Activated CD8-positive, alpha-beta memory T cell treated with anti-CD3 and anti-CD28 coated beads for 4 hours (primary cell): ENCODE measurements at regions not wholly inside any gene's neighbourhood (a gene's known extent, or its start where the extent isn't known, plus 50 kb on each side); places are given as distances from the start of the nearest gene placed in this dataset.
A peak's percentile ranks its signal among the peaks of the same experiment; 100 is the strongest.
"Not testable (repeated sequence)": the region's sequence is repeated elsewhere in the genome, so short reads cannot be mapped to it uniquely, and the experiment has no call there.

ENCODE experiments used
- DNase-seq, 2 donors: peaks; one replicate each; pipeline ENCODE4 v3.0.0-alpha.2; 2020; ENCODE audit warnings: low read depth in 2 of 2

DNA sequence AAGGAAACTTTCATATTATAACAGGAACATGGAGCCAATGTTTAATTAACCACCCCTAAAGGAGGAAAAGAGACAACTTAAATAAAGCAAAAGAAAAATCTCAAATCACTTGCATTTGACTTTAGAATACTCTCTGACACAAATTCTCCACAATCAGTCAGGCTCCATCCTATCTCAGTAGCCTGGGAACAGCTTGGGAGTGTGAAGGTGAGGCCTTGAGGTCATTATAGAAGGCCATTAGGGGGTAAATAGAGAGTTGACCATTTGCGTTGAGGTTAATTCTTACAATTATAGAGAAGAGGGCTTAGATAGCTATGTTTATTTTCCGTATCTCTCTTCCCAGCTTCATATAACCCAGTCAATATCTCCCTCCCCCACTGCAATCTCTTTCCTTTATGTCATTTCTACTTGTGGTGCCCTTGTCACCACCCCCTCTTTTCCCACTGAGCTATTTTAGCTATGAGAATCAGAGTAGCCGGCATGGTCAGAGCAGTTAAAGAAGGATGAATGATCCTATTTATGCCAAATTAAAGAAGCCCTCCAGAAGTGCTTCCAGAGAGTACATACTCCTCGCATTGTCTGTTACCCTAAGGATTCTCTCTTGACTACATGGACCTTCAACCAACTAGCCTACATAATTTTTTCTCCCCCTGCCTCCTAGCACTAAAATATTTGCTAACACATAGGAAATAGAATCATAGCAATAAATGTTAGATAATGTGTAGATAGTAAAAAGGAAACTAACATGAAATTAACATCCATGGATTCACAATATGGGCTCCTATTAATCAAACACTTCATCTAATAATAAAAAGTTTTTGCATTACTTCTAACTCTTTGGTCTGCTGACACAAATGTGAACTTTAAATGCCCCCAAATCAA lies 135.2 kb upstream of the KRR1 start:
- DNase-seq = no peak

DNA sequence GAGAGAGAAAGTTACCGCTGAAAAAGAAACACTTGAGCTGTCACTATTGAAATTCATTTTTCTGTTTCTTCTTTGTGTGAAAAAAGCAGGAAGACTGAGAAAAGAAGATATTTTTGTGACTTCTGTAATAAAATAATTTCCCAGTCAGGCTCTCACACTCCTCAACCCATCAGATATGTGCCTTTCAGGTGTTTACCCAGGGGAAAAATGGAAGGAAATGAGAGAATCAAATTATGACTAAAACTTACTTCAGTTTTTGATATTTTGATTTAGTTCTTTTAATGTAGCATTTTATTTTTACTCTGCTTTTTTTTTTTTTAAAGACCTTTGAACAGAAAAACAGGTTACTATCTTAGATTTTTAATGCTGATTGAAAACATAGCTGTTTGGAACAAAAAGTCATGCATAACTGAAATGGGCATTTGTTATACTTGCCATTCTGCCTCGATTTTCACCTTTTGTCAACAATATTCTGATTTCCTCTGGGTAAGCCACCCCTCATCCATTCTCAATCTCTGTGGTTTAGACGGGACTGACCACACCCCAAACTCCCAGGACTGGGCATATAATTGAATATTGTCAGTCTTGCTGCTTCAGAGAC lies 133.2 kb upstream of the KRR1 start:
- no peak for DNase-seq

DNA sequence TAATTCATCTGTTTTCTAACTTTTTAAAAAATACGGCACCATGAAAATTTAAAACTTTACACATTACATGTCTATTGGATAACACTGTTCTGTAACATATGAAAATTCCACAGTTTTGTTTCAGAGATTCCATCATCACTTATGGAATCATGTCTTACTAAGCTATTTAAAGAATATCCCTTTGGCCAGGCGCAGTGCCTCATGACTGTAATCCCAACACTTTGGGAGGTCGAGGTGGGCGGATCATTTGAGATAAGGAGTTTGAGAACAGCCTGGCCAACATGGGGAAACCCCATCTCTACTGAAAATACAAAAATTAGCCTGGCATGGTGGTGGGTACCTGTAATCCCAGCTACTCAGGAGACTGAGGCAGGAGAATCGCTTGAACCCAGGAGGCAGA lies 131.7 kb upstream of the KRR1 start:
- not testable (repeated sequence) for DNase-seq

DNA sequence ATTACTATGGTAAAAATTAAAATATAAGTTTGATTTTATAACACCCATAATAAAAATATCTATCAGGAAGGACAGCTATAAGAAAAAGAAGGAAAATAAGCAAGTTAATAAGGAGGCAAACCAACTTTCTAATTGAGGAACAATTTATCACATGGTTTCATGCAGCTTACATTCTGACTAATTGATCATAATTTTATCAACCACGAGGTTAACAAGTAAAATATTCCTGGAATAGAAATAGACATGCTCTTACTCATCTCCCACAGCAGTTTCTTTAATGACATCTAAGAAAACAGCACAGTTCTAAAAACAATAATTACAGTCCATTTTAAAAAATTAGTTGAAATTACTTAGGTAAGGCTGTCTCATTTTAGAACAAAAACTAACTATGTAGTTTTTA lies 130.8 kb upstream of the KRR1 start:
- DNase-seq = no peak

DNA sequence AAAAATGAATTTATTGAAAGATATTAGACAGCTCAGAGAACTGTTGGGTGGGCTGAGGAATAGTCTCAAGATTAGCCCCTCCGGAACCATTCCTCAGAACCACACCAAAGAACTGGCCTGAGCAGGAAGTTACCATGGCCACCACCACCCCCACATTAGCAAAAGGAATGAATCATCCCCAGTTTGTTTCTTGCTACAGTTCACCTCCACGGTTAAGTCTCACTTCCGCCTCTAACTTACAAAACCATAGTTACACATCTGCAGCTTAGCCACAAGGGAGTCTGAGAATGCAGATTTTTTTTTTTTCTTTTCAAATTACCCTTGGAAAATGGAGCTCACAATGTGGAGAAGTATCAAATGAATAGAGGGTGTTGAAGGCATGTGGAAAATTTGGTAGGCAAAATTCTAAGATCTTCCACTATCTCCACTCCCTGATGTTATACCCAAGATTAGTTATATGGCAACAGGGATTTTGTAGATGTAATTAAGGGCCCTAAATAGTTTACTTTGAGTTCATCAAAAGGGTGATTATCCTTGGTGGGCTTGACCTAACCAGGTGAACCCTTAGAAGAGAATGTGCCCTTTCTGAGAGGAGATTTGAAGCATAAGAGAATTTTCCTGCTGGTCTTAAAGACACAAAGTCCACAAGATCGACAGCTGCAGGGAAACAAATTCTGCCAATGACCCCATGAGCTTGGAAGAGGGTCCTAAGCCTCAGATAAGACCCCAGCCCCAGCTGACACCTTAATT lies 129.8 kb upstream of the KRR1 start:
- DNase-seq = peak; percentile 6 to 17

DNA sequence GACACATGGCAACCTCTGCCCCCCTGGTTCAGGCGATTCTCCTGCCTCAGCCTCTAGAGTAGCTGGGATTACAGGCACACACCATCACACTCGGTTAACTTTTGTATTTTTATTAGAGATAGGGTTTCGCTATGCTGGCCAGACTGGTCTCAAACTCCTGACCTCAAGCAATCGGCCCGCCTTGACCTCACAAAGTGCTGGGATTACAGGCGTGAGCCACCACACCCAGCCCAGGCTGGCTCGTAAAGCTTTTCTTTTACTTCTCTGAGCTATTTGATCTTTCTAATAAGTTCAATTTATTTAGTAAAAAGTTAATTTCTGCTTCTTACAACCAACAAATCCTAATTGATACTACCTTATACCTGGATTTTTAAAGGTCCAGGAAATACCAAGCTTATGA lies 127.4 kb upstream of the KRR1 start:
- DNase-seq = no peak

DNA sequence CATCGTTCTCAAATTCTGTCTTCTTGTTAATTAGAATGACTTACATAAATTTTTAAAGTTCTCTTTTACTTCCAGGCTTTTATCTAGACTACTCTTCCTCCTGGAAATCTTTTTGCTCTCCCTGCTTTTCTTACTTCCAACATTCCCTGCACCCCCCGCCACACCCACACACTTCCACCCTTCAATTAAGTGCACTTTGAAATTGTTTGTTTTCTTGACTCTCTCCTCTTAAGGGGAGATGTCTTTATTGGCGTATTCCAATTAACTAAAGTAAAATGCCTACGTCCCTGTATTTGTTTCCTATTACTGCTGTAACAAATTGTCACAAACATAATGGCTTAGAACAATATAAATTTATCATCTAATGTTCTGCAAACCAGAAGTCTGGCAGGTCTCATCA lies 125.2 kb upstream of the KRR1 start:
- no peak for DNase-seq

DNA sequence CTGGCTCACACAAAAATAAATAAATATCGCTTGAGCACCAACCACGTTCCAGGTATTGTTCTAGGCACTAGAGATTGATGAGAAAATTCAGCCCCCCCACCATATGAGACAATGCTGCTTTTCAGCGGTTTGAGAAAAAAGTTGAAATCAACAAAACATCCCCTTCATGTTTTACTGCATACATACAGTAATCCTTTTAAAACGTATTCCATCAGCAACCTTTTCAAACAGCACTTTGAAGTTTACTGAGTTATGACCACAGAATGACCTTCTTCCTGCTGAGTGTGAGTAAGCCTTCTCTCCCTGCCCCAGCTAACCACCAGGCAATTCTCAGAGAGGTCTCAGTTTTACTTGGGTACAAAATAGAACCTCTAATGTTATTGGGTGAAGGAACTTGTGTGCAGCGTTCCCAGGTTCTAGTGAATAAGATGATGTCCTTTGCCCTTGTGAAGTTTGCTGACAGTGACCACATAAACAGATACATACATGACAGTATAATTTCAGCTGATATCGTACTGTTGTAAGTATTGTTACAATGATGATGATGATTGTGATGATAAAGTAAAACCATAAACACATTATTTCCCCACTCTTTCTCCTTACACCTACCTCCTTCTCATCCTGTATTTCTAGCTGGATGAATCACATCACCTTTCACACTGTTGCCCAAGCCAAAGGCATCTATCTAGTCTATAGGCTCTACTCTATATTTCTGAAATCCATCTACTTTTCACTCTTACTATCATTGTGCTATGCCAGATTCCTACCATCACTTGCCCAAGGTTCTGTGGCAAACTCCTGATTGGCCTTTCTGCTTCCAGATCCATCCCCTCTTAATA lies 124.4 kb upstream of the KRR1 start:
- no peak for DNase-seq

DNA sequence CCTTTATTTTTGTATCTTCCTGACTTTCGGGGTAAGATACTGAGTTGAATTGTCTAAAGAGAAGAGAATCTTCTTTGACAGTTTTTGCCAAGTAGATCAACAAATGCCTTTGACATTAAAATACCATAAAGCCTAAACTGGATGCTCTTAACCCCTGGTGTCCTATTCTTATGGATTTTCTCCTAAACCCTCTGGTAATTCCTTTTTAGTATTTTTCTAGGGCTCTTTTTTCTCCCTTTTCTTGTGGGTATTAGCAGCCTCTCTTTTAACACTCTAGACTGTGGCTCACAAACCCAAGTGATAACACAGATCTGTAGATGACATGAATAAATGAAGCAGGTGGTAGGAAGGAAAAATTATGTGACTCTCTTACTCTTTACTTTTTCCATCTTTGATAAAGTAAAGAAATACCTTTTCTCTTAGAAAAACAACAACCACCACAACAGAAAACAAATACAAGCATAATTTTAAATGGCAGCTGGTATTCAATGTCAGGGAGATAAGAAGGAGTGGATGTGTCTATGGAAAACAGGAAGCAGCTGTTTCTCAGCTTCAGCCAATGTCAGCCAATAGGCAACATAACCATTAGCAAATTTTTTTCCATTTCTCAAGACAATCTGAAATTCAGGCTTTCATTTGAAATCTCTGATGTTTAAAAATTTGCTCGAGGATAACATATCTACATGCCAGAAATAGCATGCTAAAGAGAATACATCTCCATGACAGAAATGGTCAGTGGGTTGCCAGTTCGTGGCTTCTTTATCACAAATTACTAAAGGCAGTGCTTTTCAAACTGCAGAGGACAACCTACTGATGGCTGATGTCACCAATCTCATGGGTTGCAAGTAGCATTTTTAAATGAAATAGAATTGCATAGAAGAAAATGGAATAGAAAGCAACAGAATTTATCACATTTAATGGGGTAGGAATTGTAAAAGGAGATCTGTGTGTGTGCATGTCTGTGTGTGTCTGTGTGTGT lies 123.1 kb upstream of the KRR1 start:
- DNase-seq = no peak

DNA sequence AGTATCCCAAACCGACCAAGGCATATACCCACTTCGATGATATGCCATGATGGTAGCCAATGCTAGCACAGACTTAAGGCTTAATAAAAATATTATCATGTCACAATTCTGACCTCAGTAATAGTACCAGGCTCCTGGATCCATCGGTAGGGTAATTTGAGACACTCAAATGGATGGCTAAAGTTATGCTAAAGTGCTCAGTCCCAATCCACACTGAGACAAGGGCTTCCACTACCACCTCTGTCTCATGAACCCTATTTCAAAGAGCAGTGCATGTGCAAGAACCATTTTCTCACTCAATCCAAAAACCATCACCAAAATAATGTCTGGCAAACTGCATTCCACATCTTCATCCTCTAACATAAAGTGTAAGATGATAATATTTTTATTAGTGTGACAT lies 122.4 kb upstream of the KRR1 start:
- DNase-seq = no peak

DNA sequence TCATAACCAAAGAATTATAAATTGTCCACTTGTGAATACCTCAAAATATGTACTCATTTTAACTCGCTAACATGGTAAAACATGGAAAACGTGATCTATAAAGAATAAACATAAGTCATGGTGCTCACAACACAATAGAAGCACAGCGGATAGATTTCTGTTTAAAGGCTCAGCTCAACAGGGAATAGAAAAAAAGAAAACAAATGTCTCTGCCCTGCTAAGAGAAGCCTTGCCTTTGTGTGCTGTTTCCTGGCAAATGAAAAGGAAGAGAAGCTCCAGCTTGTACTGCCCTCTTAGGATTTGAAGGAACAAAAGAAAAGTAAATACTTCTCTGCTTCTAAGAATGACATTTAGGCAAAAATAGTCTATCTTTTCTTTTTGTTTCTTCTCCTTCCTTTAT lies 121.0 kb upstream of the KRR1 start:
- no peak for DNase-seq

DNA sequence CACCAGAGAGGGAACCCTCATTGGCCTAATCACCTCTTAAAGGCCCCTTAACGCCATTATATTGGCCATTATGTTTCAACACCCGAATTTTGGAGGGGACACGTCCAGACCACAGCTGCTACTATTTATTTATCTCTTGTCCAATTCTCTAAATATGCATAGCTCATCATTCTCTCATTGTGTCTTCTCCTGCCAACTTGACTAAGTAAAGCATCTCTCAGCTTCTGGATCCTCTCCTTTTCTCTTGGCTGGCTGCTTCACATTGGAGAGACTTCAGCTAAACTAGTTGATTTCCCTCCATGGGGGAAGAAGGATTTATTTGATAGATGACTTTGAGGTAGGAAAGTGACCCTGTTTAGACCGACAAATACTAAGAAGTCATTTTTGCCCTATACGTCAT lies 120.4 kb upstream of the KRR1 start:
- no peak for DNase-seq

DNA sequence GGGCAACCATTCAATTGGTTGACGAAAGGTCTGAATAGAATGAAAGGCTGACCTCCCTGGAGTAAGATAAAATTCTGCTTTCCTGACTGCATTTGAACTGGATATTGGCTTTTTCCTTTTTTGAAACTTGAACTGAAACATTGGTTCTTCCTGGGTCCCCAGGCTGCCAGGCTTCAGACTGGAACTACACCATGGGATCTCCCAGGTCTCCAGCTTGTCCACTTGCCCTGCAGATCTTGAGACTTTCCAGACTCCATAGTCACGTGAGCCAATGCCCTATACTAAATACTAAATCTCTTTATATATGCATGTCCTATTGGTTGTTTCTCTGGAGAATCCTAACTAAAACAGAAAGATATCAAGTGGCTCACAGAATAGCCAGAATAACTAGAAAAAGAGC lies 118.7 kb upstream of the KRR1 start:
- DNase-seq = no peak

DNA sequence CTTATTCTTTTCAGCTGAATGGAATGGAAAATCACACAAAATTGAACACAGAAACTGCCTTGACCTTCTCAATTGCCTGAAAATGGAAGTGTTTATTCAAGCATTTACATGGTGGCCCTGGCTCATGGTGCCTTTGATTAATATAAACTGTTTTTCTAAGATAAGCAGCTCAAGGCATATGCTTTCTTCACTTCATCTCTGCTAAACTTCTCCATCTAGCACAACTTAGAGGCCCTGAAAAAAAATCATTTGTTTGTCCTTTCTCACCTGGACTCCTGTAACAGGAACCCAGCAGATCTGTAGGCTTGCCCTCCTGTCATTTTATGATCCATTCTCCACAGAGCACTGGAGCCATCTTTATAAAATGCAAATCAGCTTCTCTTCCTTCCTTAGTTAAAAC lies 117.5 kb upstream of the KRR1 start:
- DNase-seq = no peak

DNA sequence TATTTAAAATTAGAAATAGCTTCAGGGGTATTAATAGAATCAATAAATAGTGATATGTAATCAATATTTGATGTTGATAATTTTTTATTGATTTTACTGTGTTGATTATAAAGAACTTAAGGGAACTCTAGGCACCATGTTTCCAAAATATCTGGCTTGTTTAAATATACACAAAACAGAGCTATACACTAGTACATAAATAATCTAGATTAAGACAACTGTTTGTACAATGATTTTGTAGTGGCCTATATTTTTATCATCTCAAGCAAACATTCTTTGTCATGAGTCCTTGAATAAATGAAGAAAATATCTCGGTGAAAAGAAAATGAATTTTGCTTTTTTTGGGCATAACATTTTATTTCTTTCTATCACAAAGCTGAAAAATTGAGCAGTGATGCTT lies 117.1 kb upstream of the KRR1 start:
- no peak for DNase-seq

DNA sequence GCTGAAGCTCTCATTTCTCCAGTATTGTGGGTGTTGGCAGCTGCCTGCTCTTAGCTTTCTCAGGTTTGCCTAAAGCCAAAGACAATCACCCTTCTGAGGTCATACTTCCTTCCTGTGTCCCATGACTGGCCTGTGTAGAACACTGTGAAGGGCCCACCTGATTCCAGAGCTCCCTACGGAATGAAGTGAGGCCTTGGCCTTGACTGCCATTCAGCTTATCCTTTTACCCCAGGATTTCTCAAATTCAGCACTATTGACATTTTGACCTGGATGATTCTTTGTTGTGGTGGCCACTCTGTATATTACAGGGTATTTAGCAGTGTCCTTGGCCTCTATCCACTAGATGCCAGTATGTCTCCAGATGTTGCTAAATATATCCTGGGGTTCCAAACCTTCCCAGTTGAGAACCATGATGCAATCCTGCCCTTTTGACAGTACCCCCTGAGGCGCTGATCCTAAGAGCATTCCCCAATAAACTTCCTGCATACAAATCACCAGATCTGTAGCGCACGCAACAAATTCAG lies 112.3 kb upstream of the KRR1 start:
- DNase-seq = no peak

DNA sequence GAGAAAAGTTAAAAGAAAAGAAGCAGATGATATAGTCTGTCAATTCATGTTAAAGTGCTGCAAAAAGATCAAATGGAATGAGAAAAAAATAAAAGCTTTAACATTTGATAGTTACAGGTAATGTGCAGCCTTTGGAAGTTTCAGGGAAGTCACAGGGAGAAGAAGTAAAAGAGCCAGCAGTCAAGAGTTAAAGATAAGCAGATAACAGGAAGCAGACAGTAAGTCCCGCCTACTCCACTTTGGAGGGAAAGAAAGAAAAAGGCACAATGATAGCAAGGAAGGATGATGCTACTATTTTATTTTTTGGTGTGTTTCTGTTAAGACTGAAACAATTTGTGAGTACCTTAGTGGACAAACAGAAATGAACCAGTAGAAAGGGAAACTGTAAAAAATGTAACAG lies 111.1 kb upstream of the KRR1 start:
- DNase-seq = no peak

DNA sequence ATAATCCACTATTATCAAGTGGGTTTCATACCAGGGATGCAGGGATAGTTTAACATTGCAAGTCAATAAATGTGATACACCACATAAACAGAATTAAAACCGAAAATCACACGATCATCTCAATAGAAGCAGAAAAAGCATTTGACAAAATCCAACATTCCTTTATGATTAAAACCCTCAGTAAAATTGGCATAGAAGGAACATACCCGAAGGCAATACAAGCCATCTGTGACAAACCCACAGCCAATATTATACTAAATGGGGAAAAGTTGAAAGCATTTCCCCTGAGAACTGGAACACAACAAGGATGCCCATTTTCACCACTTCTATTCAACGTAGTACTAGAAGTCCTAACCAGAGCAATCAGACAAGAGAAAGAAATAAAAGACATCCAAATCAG lies 103.0 kb upstream of the KRR1 start:
- DNase-seq = not testable (repeated sequence)

DNA sequence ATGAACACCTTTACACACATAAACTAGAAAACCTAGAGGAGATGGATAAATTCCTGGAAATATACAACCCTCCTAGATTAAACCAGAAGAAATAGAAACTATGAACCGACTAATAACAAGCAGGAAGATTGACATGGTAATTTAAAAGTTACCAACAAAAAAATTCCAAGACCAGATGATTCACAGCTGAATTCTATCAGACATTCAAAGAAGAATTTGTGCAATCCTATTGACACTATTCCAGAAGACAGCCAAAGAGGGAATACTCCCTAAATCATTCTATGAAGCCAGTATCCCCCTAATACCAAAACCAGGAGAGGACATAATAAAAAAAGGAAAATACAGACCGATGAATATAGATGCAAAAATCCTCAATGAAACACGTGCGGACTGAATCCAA lies 102.6 kb upstream of the KRR1 start:
- no peak for DNase-seq

DNA sequence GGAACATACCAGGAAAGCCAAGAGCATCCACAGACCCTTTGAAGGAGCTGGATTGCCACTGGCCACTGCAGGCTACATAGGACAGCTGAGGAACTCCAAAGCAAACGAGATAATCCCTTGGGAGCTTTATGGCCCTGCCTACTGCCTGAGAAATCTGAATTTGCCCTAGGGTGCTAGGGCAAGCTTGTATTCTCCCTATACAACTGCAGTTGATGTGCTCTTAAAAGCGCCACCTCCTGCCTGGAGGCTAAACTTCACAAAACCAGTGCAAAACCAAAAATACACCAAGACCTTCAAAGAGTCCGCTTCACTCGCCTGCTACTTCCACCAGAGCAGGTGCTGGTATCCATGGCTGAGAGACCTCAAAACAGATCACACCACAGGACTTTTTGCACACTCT lies 99.6 kb upstream of the KRR1 start:
- DNase-seq = no peak

DNA sequence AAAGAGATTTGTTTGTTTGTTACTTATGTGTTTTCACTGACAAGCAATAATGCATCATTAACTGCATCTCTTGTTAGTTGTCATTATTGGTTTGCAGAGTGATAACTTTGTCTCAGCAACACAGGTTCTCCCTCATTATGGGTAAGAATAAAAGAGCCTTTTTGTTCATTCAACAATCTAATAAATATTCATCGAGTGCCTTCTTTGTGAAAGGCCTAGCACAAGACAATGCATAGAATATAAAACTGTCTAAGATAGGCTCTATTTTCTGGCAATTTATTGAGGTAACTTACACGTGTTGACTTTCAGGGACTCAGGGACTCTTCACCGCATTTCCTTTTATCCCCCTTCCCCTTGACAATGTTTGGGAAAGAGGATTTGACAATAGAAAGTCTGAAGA lies 95.5 kb upstream of the KRR1 start:
- DNase-seq = no peak
